ACHN (cell line): ENCODE measurements at regions not wholly inside any gene's neighbourhood (a gene's known extent, or its start where the extent isn't known, plus 50 kb on each side); places are given as distances from the start of the nearest gene placed in this dataset.
"Not testable (repeated sequence)": the region's sequence is repeated elsewhere in the genome, so short reads cannot be mapped to it uniquely, and the experiment has no call there.

Source experiments
- DNase-seq: peaks from one replicate; pipeline ENCODE4 v3.0.0-alpha.2; 2015
- in situ Hi-C: cut with HindIII; loops from 2 replicates; pipeline ENCODE4 v1.10.0; 2017; ENCODE audit warnings: low sequenced_read_pairs, low pct_ligation_motif_present, low pct_unique_long_range_greater_than_20kb

DNA sequence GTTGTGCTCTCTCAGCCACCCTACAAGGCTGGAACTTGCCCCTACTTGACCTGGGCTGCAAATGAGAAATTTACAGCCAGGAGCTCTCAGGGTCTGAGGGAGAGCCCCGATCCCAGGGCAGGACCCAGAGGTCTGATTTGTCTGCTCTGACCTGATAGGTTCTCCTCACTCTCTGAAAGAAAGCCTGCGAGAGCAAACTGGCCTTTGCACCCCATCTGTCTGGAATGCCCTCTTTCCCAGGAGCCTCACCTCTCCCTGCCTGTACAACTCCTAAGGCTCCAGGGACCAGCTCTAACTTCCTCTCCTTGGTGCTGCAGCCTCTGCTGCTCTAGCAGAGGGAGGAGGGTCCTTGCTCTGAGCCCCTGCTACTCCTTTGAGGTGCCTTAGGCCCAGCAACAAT lies 137.8 kb downstream of the UQCRFS1 start:
- in situ Hi-C loops, result no loop called here
- DNase-seq, result no peak

DNA sequence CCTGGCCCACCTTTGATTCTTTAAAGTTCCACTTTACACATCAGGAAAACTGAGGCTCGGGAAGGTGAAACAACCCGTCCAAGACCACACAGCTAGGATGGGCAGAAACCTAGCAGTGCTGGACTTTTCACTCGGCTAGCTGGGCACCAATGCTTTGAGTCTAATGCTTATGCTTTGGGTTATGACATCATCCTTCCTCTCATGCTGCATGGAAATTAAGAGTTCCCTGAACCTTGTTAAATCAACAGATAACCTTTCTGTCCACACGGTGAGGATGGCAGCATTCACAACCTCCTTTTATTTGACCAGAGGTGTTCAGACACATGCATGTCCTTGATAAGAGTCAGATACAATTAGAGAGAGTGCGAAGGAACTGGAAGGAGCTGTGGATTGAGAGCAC lies 138.4 kb downstream of the UQCRFS1 start:
- in situ Hi-C loops, result no loop called here
- DNase-seq, result no peak

DNA sequence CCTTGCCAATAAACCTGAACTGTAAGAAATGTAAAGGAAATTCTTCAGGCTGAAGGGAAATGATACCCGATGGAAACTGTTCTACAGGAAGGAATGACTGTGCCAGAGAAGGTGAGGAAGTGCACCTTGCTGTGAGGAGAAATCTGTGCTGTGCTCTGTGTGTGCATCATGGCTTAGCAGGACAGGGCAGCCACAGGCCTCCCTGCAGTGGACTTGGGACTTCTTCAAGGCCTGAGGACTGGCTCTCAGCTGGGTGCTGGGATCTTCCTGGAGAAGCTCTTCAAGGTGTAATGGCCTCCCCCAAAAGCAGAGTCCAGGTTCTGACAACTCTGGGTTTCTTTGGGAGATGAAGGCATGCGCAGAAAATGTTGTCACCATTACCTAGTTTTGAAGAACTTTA lies 145.1 kb downstream of the UQCRFS1 start:
- in situ Hi-C loops, result no loop called here
- no peak for DNase-seq

DNA sequence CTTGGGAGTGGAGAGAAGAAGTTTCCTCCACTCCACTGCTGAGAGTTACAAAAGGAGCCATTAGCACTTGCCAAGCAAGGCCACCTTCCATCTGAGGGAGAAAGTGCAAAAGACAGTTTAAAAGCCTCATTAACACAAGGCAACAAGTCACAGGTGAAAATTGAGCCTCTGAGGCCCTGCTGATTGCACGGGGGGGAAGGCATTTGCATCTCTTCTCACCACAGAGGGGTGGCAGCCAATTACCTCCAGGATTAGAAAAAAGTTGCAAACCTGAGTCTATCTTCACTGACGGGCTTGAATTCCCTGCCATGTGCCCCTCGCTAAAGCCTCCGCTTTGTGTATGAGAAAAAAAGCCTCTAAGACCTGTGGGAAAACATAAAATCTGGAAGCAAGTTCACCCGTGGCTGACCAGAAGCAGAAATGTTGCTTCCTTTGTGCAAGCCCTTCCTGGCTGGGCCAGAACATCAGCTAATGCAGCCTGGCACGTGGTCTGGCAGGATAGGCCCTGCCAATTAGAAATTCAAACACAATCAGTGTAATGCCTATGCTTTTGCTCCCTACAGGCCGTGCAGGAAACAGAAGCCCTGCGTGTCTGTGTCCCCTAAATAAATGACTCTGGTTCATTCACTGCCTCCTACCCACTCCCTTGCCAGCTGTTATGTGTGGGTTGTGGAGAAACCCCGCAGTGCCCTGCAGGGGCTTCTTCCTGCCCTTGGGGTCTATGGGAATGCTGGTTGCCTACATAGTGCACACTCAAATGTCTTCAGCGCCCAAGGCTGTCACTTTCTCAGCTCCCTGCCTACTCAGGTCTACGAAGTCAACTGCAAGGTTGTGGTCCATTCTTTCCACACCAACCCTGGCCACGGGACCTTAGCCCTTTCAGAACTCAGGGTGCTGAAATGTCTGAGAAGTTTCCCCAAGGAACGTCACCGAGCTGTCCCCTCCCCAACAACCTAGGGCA lies 150.2 kb downstream of the UQCRFS1 start:
- no peak for DNase-seq
- in situ Hi-C loops, result no loop called here

DNA sequence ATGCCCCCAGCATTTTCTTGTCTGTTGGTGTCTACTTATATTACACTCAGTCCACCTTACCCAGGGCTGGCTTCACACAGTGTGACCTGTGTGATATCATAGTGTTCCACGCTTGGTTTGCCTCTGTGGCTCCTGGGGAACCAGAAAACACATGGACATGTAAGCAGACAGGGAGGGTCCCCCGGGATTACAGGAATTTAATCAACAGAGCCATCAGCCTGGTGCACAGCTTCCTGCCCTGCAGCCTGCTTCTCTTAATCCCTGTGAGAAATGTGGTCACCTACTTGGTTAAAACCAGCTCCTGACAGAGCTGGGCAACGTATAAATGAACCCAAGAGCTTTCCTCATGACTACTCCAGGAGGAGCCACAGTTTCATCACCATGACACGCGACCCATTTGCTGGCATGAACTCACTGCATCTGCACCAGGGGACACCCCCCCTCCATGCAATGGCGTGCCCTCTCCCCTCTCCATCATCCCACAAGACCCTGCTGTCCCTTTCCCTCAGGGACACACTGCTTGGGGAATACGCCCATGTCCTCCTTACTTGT lies 152.1 kb downstream of the UQCRFS1 start:
- in situ Hi-C loops, result no loop called here
- no peak for DNase-seq

DNA sequence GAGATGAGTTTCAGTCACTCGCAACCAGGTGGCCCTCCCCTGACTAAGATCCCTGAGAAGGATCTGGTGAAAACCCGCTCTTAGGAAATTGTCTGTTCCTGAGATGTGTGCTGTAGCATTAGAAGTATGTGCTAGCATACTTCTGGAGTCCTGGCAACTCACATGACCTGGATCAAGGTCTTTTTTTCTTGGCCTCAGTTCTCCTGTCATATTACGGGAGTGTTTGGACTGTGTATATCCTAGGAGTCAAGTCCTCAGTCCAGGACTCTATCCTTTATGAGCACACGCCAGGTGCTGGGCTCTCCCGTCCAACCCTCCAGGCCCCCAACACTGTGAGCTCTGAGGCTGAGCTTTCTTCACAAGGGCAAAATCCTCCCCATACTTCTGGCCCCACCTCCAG lies 156.4 kb downstream of the UQCRFS1 start:
- in situ Hi-C loops, result no loop called here
- DNase-seq, result no peak

DNA sequence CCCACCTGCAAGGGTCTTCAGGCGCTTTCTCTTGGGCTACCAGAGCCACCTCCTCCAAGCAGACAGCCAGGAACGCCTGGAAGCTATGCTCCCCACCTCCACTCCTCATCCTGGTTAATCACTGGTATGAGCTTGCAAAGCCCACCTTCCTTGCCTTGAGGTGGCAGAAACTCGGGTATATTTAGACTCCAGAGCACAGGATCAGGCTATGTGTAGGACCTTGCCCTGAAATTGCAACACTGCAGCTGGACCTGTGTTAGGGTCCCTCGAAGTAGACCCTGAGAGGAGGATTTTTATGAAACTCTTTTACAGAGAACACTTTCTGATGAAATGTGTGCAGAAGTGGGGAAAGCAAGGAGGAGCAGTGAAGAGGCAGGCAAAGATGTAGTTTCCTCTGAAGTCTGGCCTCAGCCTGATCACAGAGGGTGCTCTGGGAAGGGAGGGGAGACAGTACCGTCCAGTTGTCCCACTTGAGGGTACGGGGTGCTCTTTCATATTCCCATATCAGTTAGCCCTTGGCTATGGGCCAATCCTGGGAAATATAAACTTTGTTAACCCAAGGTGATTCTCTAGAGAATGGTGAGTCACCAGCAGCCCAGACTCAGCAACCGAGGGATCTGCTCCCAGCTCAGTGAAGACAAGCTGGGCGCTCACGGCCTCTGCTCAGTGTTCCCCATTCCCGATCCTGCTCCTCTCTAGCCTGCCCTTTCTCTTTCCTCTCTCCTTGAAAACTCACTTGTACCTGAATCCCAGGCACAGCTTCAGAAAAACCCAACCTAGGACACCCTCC lies 157.9 kb downstream of the UQCRFS1 start:
- in situ Hi-C loops, result no loop called here
- DNase-seq, result no peak

DNA sequence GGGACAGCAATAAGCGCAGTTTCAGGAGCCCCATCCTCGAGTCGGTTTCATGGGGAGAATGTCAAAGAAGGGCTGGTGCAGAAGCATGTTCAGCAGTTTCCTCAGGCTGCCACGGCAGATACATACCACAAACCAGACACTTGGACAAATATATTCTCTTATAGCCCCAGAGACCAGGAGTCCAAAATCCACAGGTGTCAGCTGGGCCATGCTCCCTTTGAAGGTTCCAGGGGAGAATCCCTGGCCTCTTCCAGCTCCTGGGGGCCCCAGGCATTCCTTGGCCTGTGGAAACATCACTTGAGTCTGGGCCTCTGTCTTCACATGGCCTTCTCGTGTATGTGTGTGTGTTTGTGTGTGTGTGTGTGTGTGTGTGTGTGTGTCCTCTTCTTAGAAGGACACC lies 164.1 kb downstream of the UQCRFS1 start:
- in situ Hi-C loops, result no loop called here
- no peak for DNase-seq

DNA sequence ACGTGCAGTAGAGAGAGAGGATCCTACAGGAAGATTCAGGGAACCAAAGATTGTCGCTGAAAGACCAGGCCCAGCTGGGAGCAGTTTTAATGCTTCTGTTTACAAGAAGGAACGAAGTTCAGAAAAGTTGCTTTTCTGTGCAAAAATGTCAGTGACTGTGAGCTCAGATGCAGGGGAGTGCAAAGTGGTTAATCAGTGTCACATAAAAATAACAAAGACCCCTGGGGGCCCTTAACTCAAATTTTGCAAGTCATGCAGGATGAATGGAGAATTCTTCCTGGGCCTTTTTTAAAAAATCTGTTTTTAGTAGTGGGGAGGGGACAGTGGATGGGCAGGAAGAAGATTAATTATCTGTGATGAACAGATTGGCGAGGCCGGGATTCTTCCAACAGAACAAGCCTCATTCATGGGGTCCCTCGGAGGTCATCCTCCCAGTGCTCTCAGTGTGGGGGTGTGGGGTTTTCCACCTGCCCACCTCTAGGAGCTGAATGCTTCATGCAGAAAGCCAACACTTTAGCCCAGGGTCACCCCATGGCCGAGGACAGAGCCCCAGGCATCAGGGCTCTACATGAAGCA lies 167.2 kb downstream of the UQCRFS1 start:
- no peak for DNase-seq
- in situ Hi-C loops, result no loop called here

DNA sequence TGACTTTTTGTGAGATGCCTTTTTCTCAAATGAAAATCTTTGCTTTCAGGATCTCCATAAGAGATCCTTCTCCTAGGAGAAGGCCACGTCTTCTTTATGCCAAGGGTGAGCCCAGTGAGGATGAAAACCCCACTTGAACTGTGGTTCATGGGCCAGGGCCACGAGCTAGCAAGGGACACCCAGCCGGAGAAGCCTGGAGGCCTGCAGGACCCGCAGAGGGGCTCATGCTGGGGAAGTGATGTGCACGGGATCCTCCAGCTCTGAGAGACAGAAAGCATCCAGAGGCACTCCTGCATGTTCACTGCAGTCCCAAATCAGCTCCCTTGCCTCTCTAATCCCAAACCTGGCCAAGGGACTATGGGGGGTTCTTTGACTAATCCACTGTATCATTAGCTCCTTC lies 168.9 kb downstream of the UQCRFS1 start:
- no peak for DNase-seq
- in situ Hi-C loops, result no loop called here

DNA sequence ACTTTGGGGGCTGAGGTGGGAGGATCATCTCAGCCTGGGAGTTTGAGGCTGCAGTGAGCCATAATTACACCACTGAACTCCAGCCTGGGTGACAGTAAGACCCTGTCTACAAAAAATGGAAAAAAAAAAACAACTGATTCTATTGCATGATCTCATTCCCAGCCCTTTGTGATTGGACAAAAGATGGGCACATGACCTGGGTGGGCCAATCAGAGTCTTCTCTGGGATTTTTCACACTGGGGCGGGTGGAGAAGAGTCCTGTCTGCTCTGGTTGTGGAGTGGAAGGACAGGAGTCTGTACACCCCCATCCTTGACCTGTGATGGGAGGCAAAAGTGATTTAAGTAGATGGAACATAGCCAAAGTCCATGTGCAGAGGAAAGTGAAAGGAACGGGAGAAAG lies 170.5 kb downstream of the UQCRFS1 start:
- in situ Hi-C loops, result no loop called here

DNA sequence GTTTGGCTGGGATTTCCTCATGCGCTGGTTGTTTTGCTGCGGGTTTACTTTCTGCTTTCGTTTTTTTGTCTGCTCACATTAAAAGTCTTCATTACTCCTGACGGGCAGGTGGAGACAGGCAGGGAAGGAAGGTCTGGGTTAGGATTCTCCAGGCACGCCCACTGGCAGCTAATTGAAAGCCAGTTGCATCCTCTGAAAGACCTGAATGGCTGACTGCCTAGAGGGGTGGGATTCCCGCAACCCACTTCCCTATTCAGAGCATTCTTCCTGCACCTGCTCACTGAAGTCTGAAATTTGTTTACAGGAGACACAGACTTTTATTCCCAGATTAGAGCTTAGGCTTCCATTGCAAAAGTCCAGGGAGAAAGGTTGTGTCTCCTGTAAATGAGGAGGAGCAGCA lies 172.0 kb downstream of the UQCRFS1 start:
- DNase-seq, result no peak
- in situ Hi-C loops, result no loop called here

More for the DNA sequence above, 170.5 kb downstream of the UQCRFS1 start:
- DNase-seq, result no peak

DNA sequence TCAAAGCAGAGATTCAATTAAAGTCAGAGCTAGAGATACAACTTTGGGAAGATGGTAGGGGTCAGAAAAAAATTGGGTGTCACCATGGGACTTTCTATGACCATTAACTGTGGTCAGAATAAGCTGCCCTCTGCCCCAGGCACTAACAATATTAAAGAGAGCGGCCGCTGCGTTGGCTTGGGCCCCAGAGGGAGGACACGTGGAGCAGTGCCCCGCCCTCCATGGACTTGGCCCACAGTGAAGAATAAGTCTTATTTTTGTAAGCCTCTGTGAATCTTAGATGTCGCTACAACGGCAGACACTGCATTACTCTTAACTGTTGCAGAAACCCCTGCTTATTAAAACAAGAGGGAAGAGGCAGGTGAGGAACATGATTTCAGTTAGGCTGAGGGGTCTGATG lies 172.7 kb downstream of the UQCRFS1 start:
- no peak for DNase-seq
- in situ Hi-C loops, result no loop called here

DNA sequence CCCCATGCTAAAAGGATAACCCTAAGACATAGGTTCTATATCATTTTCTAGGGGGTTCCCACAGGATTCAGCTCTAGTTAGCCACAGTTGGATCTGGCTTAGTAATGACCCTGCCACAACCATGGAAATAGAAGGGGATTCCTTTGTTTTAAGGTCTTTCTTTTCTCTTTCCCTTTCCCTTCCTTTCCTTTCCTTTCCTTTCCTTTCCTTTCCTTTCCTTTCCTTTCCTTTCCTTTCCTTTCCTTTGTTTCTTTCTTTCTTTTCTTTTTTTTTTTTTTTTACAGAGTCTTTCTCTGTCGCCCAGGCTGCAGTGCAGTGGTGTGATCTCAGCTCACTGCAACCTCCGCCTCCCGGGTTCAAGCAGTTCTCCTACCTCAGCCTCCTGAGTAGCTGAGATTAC lies 173.9 kb downstream of the UQCRFS1 start:
- DNase-seq, in situ Hi-C loops: not testable (repeated sequence)

DNA sequence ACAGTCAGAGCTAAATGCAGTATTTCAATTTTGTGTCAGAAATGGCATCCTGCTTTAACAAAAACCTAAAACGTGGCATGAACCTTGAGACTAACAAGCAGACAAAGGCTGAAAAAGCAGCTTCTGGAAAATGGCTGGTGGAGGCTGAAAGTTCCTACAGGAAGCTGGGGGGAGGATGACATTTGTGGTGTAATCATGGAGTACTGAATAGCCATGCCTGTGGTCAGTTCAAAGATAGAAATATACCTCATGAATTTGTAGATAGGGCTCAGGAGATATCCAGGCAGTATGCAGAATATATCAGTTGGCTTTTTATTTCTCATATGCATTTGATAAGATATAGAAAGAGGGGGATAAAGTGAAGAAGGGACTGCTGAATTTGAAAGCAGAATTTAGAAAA lies 181.7 kb downstream of the UQCRFS1 start:
- in situ Hi-C loops, result no loop called here
- DNase-seq, result no peak

DNA sequence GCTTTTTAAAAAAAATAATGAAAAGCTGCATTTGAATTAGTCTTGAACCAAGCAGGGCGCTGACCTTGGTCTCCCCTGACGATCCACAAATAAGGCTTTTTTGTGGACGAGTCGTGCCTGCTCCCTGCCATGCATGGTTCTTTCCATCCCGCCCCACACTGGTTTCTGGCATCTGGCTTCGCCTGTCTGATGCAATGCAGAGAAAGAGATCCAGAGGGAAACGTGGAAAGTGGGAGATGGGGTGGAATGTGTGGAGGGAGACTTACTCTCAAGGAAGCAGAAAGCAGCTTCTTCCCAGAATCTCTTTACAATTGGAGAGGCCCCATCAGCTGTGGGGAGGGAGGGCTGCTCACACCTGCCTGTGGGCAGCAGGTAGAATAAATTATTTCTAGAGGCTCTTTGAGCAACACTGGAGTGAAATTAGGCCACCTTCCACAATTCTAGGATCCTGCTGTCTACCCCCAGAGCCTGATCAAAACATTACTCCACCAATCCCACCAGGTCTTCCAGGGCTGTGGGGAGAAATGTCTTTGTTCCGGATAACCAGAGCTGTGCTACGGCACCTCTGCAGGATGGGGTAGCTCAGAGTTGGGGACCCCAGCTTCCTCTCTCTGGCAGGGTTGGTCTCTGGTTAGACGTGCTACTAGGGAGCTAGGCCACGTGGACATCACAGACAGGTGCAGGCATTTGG lies 183.5 kb downstream of the UQCRFS1 start:
- DNase-seq, result no peak
- in situ Hi-C loops, result no loop called here

DNA sequence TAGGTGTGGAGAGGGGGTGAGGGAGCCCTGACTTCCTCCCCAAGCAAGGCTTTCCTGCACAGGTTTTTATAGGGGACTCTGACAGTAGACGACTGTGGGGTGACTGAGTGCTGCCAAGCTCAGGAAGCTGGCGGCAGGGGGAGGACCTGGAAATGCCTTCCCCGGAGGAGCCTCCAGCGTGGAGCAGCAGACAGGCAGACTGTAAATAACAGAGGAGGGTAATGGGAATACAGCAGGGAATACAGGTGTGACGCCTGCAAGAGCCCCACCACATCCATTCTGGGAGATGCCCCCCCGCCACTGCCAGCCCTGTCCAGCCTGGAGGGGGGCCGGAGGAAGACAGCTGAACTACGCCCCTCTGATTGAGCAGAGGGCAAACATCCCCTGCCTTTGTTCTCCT lies 190.4 kb downstream of the UQCRFS1 start:
- in situ Hi-C loops, result no loop called here
- DNase-seq, result no peak

DNA sequence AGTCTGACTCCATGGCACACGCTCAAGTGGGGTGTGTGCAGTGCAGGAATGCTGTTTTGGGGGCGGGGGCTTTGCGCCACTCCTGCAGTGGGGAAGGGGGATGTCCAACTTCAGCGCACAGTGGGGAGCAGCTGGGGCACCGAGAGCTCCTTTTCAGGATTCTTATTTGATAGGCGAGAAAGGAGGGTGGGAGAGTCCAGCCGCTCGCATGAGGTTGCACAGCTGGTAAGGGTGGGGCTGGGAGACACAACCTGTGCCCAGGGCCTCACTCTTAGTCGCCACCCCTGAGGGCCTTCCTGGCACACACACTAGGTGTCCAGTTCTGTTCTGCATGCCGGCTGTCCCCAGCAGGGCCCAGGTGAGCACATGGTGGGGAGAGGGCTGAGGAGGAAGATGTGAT lies 190.8 kb downstream of the UQCRFS1 start:
- no peak for DNase-seq
- in situ Hi-C loops, result no loop called here
